GM21619 (cell line): ENCODE measurements at regions not wholly inside any gene's neighbourhood (a gene's known extent, or its start where the extent isn't known, plus 50 kb on each side); places are given as distances from the start of the nearest gene placed in this dataset.
"Not testable (repeated sequence)": the region's sequence is repeated elsewhere in the genome, so short reads cannot be mapped to it uniquely, and the experiment has no call there.

Experiments
- ATAC-seq: cut with Tn5 transposase; IDR thresholded peaks from one replicate; pipeline ENCODE4 v1.9.1; 2021; ENCODE audit not compliant: unreplicated experiment

GRCh38 chrX:13518126-13518525 is 51.3 kb upstream of the EGFL6 start:
- ATAC-seq: no peak

GRCh38 chrX:13515211-13515930 is 54.0 kb upstream of the EGFL6 start:
- ATAC-seq: no peak

DNA sequence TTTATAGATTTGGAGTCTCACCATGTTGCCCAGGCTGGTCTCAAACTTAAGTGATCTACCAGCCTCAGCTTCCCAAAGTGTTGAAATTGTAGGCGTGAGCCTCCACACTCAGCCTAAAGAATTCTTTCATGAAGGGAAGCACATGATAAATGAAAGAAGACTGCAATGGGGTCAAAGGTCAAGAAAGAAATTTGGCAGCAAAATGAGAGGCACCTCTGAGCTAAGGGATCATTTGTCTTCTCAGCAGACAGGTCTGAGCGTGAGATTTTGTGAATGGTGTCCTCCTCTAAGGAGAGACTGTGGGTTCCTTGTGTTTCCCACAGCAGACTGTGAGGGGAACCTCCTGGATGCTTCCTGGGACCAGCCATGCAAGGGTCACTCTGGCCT is 57.5 kb upstream of the EGFL6 start:
- no peak for ATAC-seq

GRCh38 chrX:13511241-13511943 is 58.0 kb upstream of the EGFL6 start:
- no peak for ATAC-seq

GRCh38 chrX:13507893-13508292 is 61.5 kb upstream of the EGFL6 start:
- ATAC-seq: no peak

GRCh38 chrX:13506574-13506973 is 62.8 kb upstream of the EGFL6 start:
- no peak for ATAC-seq

- ATAC-seq: no peak
These were observed 66.8 kb upstream of the EGFL6 start for GRCh38 chrX:13502590-13502989.

DNA sequence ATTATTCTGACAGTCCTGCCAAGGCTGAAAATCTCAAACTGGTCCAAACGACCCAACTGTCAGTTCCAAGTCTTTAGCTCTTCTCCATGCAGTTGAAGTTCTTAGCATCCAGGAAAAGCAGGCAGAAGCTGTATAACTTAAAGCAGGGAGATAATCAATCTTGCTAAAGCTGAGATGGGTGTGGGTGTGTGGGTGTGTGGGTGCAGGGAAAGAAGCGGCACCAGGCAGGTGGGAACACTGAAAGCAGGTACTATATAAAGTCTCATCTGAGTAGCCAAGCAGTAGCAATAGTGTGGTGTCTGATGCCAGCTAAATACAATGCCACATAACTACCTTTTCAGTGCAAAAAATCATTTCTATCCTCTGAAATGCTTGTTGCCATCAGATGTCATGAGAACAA is 69.7 kb upstream of the EGFL6 start:
- ATAC-seq: no peak

DNA sequence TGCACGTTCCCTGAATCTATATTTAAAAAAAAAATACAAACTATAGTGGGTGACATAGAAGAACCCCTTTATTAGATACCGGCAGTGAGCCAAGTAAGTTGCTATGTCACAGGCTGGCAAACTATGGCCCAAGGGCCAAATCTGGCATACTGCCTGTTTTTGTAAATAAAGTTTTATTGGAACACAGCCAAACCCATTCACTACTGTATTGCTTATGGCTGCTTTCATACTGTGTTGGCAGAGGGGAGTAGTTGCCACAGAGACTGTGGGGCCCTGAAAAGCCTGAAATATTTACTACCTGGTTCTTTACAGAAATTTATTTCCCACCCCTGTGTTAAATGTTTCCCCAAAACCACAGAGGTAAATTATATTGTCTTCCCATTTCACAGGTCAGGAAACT is 71.2 kb upstream of the EGFL6 start:
- ATAC-seq: no peak

- no peak for ATAC-seq
These were observed 74.2 kb upstream of the EGFL6 start for GRCh38 chrX:13495232-13495631.

GRCh38 chrX:13494562-13494961 is 74.8 kb upstream of the EGFL6 start:
- no peak for ATAC-seq

DNA sequence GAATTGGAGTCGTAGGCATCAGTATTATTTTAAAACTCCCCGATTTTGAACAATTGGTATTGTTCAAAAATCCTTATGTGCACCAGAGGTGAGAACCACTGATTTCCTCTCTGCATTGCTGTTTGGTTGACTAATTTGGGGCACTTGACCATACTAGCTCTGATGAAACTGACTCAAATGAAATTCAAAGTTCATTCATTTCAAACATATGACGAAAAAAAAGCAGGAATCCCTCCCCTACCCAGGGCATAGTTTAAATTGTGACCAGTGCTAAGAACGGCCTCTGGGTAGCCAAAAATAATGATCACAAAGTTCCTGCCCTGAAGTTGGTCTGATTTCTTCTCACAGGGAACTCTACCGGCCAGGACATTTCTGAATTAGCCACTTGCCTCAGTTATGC is 75.7 kb upstream of the EGFL6 start:
- ATAC-seq: no peak

GRCh38 chrX:13492286-13492685 is 77.1 kb upstream of the EGFL6 start:
- ATAC-seq: no peak

DNA sequence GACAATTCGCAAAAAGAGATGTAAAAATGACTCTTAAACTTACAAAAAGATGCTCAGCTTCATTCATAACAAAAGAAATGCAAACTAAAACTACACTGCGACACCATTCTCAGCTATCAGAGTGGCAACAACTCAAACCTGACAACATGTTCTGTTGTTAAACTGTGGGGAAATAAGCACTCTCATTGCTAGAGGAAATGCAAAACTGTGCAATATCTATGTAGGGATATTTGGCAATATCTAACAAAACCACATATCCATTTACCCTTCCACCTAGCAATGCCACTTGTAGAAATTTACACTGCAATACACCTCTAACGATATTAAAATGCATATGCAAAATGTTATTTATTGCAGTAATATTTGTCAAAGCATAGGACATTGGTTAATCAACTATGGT is 78.3 kb upstream of the EGFL6 start:
- ATAC-seq: no peak

GRCh38 chrX:13489454-13489853 is 79.9 kb upstream of the EGFL6 start:
- ATAC-seq: no peak

- ATAC-seq: peak; percentile 55
These were observed 81.5 kb upstream of the EGFL6 start for GRCh38 chrX:13487731-13488505.

- ATAC-seq: no peak
These were observed 84.2 kb upstream of the EGFL6 start for GRCh38 chrX:13485167-13485566.

GRCh38 chrX:13483773-13484172 is 85.6 kb upstream of the EGFL6 start:
- no peak for ATAC-seq

DNA sequence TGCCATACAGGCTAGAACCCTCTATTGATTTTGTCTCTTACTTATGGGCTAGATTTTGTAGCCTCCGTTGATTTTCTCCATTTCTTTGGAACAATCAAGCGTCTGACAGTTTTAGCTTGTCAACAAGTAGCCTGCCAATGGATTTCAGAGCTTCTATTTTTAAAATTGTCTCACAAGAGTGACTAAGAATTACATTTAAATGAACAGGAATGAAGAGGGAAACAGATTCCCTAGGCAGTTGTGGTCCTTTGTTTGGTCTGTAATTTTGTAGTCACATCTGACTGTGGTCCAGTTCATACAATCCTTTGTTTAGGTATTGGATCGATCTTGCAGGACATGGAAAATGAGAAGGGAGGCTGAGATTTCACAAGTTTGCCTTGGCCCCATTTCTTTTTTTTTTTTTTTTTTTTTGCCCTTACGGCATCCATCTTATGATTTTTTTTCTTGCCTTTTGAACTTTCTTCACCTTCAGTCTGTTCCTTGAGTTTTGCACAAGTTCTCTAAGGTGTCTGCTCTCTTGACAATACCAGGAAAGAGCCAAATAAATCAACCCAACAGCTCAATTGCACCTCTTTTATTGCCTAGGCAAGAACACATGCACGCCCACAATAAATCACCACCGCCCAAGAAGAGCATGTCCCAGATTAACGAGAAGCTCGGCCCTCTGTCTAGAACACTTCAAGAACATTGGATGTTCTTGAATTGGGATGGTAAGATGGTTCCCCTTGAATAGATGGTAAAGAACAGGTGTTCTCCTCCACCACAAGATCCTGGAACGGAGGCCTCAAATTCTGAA is 86.5 kb upstream of the EGFL6 start:
- ATAC-seq: no peak

- not testable (repeated sequence) for ATAC-seq
These were observed 88.6 kb upstream of the EGFL6 start for GRCh38 chrX:13480780-13481179.

GRCh38 chrX:13479452-13479813 is 90.0 kb upstream of the EGFL6 start:
- ATAC-seq: no peak
